Midbrain (tissue), 1 donor: ENCODE measurements at regions not wholly inside any gene's neighbourhood (a gene's known extent, or its start where the extent isn't known, plus 50 kb on each side); places are given as distances from the start of the nearest gene placed in this dataset.
A peak's percentile ranks its signal among the peaks of the same experiment; 100 is the strongest.
"Not testable (repeated sequence)": the region's sequence is repeated elsewhere in the genome, so short reads cannot be mapped to it uniquely, and the experiment has no call there.

Experiments
- DNase-seq: peaks from one replicate; lab custom pipeline; 2025; lab: John Stamatoyannopoulos, UW

DNA sequence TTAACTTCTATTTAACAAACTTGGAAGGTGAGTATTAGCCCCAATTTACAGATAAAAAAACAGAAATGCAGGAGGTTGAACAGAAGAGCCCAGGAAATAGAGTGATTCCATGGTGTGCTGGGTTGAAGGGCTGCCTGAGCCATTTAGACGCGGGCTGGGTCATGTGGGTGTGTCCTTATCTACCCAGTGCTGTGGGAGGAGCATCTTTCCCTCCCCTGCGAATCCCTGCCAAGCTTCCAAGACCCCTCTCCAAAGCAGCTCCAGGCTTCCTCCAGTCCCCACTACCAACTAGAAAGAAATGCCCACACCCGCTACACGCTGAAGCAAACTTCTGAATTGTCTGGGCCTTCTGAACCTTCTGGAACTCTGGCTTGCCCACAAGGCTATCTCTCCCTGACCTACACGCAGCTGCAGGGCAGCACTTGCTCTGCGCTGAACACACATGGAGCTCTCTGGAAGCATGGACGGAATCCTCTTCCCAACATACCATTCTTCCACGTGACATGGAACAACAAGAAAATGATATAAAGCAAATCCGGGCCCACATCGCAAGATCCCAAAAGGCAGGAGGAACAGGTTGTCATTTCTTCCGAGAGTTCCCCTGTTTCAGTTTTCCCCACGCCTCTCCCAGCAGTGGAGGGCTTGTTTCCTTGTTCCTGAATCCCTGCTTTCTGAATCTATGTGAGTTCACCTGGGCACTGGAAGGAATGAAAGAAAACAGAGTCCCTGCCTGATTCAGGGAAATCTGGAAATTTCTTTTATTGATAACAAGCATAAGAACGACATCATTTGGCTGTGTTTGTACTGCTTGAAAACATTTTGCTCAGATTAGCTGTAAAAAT lies 562.7 kb upstream of the ID2 start:
- DNase-seq = no peak

DNA sequence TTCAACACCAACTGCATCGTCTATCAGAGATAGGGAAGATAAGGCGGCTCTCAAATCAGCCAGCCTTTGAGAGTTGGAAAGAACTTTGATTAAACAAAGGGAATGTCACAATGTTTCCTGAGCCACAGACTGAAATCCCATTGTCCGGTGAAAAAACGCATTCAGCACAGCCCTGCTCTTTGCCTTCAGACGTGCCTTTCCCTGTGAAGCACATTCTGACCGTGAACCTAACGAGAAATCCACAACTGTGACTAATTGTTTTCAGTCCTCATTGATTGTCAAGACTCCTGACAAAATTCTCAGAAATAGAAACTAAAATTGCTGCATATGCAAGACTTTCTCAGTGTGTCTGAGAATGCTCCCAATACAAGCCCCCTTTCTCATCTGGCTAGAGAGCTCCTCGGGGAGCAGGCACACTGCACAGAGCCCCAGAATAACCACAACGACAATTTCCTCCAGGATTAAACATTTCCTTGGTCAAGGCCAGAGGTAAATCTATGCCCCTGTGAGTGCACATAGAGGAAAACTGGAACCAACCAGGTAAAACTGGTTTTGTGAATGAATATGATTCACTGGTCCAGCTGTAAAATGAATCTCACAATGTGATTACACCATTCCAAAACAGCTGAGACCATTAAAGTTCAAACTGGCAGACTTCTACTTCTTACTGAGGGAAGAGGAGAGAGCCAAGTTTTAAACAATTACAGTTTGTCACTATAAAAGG lies 561.9 kb upstream of the ID2 start:
- no peak for DNase-seq

DNA sequence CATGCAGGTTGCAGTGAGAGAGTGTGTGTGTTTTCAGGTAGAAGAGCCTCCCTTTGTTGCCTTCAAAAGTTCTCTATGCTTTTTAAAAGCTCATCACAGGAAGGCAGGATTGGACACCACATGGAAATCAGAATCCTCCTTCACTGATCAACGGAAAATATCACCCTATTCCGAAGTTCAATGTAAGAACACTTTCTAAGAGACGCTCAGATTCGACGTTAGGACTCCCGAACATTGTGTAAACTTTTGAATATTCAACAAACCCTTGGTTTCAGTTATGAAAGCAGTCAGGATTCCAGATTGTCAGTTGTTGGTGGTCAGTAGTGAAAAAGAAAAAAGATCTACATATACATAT lies 561.4 kb upstream of the ID2 start:
- DNase-seq = no peak

DNA sequence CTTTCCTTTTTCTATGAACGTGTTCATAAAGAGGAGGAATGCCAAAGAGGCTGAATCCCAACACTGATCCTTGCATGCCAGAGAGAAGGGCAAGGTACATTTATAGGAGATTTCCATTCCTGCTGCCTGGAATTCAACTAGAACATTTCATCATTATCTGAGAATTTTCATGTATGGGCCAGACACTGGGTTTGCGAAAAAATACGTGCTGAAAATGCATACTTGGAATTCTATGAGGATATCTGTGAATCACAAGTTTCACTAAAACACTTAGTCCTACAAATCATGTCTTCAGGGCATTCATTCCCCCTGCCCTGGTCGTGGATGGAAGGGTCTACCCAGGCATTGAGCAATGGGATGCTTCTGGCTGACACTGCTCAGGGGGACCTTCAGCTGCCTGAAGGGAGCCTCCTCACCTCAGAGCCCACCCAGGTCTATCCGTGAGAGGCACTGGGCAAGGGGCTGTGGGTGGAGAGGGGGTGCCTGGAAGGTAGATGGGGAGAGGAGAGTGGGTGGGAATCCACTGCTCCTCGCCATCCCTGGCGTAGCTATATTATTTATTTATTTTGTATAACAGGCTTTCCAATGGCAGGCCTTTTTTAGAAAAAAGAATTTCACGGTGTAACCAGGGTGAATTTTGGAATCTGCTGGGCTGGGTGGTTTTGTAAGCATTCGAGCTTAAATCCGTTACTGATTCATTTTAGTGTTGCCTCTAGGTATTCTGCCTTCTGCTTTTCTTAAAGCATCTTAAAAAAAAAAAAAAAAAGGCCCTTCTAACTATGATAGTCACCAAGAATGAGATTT lies 560.6 kb upstream of the ID2 start:
- no peak for DNase-seq

DNA sequence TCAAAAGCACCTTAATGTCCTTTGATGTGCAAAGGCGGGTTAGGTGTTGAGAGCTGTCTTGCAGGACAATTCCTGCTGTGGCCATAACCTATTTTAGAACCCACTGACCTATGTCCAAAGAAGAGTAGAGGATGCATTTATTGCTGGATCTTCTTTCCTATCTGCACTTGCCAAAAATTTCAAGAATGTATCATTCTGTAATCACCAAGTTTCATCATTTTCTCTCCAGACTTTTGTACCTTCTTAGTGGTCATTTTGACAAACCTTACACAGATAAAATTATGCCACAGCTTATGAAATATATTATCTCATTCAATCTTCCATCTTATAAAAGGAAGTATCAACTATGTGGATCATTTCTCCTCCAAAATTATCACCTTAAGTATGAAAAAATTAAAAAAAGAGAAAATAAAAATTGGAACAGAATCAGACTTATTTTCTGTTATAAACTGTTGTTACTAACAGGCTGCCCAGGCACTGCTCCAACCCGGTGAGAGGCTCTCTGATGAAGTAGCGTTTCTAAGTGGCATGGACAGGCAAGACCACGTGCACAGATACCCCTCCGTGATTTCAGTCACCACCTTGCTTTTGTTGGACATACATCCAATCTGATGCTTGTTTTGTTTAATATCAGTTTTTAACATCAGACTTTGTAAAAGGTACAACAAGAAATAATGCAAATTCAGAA lies 559.9 kb upstream of the ID2 start:
- no peak for DNase-seq

- no peak for DNase-seq
Measured at GRCh38 chr2:8122520-8122919, 559.3 kb upstream of the ID2 start.

DNA sequence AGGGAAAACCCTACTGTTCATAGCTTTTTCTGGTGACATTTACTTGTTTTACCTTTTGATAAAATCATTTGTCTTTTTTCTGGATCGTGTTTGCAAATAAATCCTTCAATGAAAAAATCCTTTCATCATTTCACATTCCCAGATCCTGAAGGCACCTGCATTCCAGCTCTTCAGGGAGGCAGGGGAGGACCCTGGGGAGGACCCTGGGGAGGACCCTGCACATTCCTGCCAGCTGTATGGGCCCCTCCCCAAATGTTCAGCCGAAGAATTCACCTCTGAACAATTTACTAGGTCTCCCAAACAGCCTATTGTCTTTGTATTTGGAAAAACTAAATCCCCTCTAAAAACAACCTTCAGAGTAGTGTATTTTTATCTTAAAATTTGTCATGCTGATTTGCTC lies 558.4 kb upstream of the ID2 start:
- no peak for DNase-seq

DNA sequence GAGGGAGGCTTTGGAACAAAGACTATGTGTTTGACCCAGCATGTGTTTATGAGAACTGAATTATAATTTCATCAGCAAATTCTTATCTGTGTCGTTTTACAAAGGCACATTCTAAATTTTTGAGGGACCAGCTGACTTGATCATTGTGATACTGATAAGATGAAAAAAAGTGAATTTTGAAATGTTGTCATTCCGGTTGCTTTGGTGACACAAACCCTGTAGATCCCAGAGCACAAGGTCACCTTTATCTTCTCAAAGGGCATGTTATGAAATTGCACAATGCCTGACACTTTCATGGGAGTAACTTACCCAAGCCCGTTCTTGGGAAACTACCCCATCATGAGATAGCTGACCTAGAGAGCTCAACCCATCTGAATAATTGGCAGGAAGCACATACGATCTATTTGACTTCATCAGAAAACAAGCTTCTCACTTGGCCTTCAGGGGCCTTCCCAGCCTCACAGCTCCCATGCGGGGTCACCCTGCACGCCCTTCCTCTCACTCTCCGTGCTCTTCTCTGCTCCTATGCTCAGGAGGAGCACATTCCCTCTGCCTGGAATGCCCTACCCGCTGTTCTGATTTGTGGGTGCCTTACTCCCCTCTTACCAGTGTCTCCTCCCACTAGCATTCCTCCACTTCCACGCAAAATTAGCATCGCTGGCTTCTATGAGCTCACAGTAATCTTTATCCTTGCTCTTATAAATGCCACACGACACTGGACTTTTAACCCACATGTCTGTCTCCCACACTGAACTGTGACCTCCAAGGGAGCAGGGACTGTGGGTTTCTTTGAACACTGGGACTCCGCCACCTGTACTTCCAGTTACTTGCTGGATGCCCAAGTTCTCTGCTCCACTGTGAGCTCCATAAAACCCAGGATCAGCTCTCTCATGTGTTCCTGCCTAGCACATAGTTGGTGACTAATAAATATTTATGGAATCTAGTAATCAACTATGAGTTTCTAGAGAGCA lies 555.8 kb upstream of the ID2 start:
- no peak for DNase-seq

DNA sequence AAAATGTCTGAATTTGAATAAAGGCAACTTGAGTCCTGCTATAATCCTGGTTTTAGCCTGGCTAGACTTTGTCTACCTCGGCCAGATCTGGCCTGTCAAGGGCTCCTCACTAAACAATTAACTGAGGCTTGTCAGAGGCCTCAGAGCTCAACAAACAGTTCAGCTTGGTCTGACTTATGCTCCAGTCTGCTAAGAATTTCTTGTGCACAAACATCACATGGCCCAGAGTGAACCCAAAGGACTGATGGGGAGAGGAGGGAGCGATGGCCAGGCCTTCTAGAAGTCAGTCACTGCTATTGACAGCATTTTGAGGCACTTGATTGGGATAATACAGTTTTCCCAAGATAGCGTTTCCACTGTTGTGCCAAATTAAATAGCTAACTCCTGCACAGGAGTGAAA lies 555.1 kb upstream of the ID2 start:
- no peak for DNase-seq

- not testable (repeated sequence) for DNase-seq
Measured at GRCh38 chr2:8131423-8131822, 550.4 kb upstream of the ID2 start.

DNA sequence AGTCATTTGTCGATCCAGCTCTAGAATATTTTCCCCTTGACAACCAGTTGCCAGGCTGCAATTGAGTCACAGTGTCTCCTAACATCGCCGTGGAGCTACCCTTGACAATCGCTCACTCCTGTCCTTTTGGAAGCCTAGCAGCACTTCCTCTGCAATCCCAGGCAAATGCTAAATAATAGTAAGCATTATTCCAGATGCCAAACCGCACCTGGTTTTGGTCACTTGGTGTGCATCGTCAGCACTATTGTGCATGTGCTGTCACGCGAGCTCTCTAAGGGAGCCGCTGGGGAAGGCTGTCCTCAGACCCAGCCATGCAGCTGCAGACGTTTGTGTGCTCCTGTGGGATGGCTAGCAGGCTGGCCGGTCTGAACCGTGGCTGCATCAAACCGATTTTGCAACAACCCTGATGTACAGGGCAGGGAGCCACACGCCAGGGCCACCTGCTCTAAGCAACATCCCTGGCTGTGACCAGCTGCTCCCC lies 549.5 kb upstream of the ID2 start:
- DNase-seq = peak; percentile 25

GRCh38 chr2:8132879-8133278 lies 549.0 kb upstream of the ID2 start:
- DNase-seq = no peak

GRCh38 chr2:8133363-8133762 lies 548.5 kb upstream of the ID2 start:
- DNase-seq = no peak

DNA sequence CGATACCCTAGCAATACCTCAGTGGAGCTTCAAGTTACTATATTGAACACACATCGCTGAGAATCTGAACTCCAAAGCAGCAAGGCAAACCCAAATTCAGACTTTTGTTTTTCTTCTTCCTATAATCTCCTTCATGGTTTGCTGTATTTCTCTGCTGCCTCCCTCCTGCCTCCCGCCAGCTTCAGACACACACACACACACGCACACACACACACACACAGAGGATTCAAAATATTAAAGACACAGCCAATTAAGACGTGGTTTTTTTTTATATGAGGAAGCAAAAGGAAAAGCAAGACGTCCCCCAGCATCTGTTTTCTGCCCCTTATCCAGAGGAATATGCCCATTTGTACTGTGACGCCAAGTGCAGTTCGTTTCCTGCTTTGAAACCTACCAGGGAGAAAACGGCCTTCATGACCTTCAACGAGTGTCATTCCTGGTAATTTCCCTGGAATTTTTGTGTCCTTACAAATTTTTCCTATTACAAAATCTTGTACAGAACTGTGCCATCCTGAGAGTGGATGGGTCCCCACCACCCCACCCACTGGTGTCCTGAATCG lies 547.9 kb upstream of the ID2 start:
- DNase-seq = no peak

- no peak for DNase-seq
Measured at GRCh38 chr2:8134473-8134932, 547.4 kb upstream of the ID2 start.

GRCh38 chr2:8134985-8135682 lies 546.7 kb upstream of the ID2 start:
- DNase-seq = no peak

DNA sequence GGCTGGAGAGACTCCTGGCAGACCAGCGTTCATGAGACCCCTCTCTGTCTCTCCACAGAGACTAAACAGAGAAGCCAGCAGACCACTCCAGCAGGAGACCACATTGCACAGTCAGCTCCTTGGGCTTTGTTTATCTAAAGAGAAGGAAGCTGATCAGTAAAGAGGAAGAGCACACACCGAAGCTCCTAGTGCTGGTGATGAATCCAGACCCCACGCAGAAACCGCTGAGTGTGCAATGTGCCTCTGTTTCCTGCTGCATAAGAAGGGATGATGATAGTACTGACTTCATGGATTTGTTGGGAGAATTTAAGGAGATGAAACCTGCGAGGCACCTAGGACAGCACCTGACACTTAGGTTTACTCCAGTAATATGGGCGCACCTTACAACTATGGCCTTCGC lies 544.1 kb upstream of the ID2 start:
- no peak for DNase-seq

DNA sequence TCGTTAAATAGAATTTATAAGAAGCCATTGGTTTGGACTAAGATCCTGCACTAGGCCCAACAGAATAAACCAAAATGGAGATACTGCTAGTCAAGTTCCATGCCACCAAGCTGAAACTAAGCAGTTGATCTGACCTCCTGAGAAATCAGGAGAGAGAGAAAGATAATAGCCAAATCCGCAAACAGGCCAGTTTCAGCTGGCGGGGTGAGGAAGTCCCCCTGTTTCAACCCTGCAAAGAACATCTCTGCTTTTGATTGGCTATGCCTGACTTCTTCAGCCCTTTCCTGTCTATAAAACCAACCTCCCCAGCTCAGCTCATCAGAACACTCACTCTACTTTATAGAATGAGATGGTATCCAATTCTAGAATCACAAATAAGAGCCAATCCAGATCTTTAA lies 543.3 kb upstream of the ID2 start:
- DNase-seq = no peak

DNA sequence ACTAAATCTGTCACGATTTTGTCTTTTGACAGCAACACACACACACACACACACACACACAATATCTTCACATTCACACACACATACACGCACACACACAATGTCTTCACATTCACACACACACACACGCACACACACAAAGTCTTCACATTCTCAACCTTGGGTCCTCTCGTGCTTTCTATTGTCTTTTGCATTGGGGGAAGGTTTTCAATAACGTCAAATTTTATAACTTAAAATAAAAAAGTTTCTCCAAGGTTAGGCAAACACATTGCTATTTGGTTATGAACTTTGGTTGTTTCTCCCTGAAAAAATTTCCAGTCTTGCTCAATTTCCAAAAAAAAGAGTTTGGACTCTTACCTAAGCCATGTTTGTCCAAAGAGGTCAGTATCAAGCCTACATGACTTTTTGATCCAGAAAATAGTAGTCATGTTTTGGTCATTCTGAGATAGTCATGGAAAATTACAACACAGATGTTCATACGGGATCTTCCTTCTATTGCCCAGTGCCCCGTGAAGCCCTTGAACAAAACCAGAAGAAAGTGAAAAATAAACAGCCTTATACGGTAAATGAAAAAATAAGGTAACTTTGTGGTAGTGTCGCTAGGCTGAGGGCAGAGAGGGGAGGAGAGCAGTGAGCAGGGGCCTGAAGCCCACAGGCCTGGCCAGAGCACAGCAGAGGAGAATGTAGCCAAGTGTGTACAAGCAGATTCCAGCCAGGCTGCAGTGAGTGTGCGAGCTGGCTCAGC lies 542.8 kb upstream of the ID2 start:
- no peak for DNase-seq
